MCF 10A (cell line): ENCODE measurements at regions not wholly inside any gene's neighbourhood (a gene's known extent, or its start where the extent isn't known, plus 50 kb on each side); places are given as distances from the start of the nearest gene placed in this dataset.
"Not testable (repeated sequence)": the region's sequence is repeated elsewhere in the genome, so short reads cannot be mapped to it uniquely, and the experiment has no call there.

Source experiments
- BruUV-seq: library from RNA; stranded (reverse); fragments of 400-500 nt; replicated peaks from 2 replicates; lab custom pipeline; 2021; lab: Mats Ljungman, UMichigan
- CTCF ChIA-PET: fragments of 300-600 bp; sonication (Branson Sonifier 250); formaldehyde crosslinking; extraction: SDS; loops from one replicate; lab custom pipeline; 2021; ENCODE audit warnings: antibody characterized with exemption, inconsistent platforms; lab: Yijun Ruan, JAX
- POLR2A ChIA-PET: fragments of 300-600, 350-650 bp; sonication (Branson Sonifier 250); formaldehyde crosslinking; extraction: SDS; loops from one replicate; lab custom pipeline; 2020; ENCODE audit warnings: antibody characterized with exemption, inconsistent platforms; lab: Yijun Ruan, JAX
- DNase-seq: peaks from one replicate; pipeline ENCODE4 v3.0.0-alpha.2; 2018; ENCODE audit not compliant: unreplicated experiment
- H3K27ac Mint-ChIP-seq: one replicate; pipeline ENCODE4 v1.8.0; 2022; ENCODE audit warnings: mild to moderate bottlenecking, low read depth, mixed read lengths; ENCODE audit not compliant: unreplicated experiment
- H3K27me3 Mint-ChIP-seq: one replicate; pipeline ENCODE4 v1.8.0; 2022; ENCODE audit warnings: mixed read lengths; ENCODE audit not compliant: insufficient read depth, unreplicated experiment
- H3K36me3 Mint-ChIP-seq: one replicate; pipeline ENCODE4 v1.8.0; 2022; ENCODE audit warnings: mild to moderate bottlenecking, moderate library complexity, mixed read lengths; ENCODE audit not compliant: insufficient read depth, unreplicated experiment
- H3K4me1 Mint-ChIP-seq: one replicate; pipeline ENCODE4 v1.8.0; 2022; ENCODE audit warnings: mixed read lengths; ENCODE audit not compliant: insufficient read depth, unreplicated experiment
- H3K4me3 Mint-ChIP-seq: one replicate; pipeline ENCODE4 v1.8.0; 2022; ENCODE audit warnings: mild to moderate bottlenecking, moderate library complexity, mixed read lengths; ENCODE audit not compliant: unreplicated experiment
- H3K9me3 Mint-ChIP-seq: one replicate; pipeline ENCODE4 v1.8.0; 2022; ENCODE audit warnings: mixed read lengths; ENCODE audit not compliant: unreplicated experiment
- intact Hi-C: fragments of 100-400 bp; cut with micrococcal nuclease; formaldehyde crosslinking; loops from 2 replicates; pipeline ENCODE4 v1.14.1; 2022
- TF ChIP-seq, protein P1 (sequence below): fragments of 200-600 bp; IDR thresholded peaks from one replicate; pipeline ENCODE4 v1.8.0; 2022; ENCODE audit warnings: antibody characterized with exemption, mild to moderate bottlenecking; ENCODE audit not compliant: unreplicated experiment

DNA sequence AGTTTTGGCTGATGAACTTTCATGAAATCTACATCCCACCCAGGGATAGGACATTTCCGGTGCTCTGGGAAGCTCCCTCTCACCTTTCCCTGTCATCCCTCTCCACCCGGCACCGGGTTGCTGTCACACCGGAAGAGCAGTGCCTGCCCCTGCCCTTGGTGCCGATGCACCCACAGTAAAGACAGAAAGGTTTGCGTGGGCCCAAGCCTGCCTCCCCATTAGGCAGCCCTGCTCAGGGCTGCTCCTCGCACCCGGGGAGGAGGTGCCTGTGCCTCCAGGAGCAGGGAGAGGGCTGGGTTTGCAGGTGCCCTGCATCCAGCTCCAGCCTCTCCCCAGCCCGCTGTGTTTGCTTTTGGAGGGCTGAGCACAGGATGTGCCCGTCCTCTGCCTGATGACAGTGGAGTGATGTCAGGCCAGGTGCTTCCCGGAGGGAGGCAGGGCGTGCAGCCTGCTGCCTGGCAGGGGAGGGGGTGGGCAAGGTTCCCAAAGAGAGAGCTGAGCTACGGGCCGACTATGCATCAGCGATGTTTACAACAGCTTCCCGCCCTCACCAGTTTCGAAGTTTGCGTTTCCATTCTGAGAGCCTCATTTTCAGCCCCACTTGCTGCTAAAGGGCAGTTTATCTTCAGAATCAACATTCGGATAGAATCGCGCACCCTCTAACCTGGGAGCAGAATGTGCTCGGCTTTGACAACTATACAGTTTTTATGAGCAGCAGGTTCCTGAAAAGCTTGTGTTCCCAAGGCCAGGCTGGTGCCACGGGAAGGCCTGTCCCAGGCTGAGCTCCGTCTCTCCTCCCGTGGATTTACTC, 83.2 kb upstream of the CLDN5 start:
- no peaks in the 10 kb centered on the region for H3K9me3 Mint-ChIP-seq
- intact Hi-C loops = no loop called here
- peak; percentile 71 for DNase-seq
- H3K27me3 Mint-ChIP-seq = no peaks in the 10 kb centered on the region
- peak overlapping the region; percentile 51 for H3K27ac Mint-ChIP-seq
- H3K4me3 Mint-ChIP-seq = no peak overlapping the region
- peaks cover 6% of the 10 kb centered on the region for H3K36me3 Mint-ChIP-seq
- ChIA-PET CTCF (interaction anchor here (0.7 to 1.0 kb wide), 3 partner anchors 15 to 118 kb away, joined by 3 to 6 read pairs (median 3); no protein-coding TSS in a partner anchor), POLR2A (no interaction called here)
- TF ChIP-seq, protein P1, sequence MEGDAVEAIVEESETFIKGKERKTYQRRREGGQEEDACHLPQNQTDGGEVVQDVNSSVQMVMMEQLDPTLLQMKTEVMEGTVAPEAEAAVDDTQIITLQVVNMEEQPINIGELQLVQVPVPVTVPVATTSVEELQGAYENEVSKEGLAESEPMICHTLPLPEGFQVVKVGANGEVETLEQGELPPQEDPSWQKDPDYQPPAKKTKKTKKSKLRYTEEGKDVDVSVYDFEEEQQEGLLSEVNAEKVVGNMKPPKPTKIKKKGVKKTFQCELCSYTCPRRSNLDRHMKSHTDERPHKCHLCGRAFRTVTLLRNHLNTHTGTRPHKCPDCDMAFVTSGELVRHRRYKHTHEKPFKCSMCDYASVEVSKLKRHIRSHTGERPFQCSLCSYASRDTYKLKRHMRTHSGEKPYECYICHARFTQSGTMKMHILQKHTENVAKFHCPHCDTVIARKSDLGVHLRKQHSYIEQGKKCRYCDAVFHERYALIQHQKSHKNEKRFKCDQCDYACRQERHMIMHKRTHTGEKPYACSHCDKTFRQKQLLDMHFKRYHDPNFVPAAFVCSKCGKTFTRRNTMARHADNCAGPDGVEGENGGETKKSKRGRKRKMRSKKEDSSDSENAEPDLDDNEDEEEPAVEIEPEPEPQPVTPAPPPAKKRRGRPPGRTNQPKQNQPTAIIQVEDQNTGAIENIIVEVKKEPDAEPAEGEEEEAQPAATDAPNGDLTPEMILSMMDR = no peak
- no TSS peak for BruUV-seq
- peaks cover 13% of the 10 kb centered on the region for H3K4me1 Mint-ChIP-seq

DNA sequence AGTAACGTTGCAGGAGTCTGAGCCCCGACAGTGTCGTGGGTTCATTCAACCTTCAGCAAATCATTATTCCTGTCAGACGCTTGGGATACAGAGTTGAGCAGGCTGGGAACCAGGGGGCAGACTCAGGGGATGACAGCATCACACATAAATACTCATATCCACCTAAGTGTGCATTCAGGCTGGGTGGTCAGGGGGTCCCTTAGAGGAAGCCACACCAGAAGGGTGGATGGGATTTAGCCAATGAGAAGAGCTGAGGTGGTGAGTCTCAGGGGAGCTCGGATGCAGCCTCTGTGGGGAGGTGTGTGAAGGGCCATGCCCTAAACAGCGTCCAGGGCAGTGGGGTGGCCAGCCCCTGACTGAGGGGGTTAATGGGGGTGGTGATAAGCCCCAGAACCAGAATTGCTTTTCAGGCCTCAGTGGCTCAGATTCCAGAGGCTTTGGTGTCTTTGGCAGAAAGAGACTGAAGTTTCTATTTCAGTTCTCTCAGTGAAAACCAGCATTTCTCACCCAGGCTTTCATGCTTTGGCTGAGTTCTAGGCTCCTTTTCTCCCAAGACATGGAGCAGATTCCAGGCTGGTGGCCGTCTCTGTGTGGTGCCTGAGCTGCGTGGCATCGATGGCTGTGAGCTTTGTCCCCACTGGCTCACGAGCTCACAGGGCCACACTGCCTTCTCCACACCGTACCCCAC, 83.9 kb upstream of the CLDN5 start:
- Mint-ChIP-seq H3K4me3 (no peak overlapping the region), H3K27ac (peak overlapping the region; percentile 51), H3K4me1 (peaks cover 13% of the 10 kb centered on the region), H3K36me3 (peaks cover 6% of the 10 kb centered on the region), H3K9me3 (no peaks in the 10 kb centered on the region), H3K27me3 (no peaks in the 10 kb centered on the region)
- DNase-seq = no peak
- ChIA-PET CTCF (interaction anchor here (0.7 to 1.0 kb wide), 2 partner anchors 22 to 119 kb away, joined by 3 to 6 read pairs; no protein-coding TSS in a partner anchor), POLR2A (interaction anchor here (1.2 kb wide), 1 partner anchor 21 kb away, joined by 4 read pairs; no protein-coding TSS in a partner anchor)
- no TSS peak for BruUV-seq
- TF ChIP-seq, protein P1 = no peak
- intact Hi-C loops = no loop called here

DNA sequence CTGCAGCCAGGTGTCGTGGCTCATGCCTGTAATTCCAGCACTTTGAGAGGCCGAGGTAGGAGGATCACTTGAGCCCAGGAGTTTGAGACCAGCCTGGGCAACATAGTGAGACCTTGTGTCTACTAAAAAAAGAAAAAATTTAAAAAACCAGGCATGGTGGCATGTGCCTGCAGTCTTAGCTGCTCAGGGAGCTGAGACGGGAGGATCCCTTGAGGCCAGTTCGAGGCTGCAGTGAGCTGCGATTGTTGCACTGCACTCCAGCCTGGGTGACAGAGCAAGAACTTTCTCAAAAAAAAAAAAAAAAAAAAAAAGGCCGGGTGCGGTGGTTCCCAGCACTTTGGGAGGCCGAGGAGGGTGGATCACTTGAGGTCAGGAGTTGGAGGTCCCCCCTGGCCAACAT, 85.5 kb upstream of the CLDN5 start:
- POLR2A ChIA-PET, H3K36me3 Mint-ChIP-seq, H3K27ac Mint-ChIP-seq, H3K9me3 Mint-ChIP-seq, H3K4me3 Mint-ChIP-seq, DNase-seq, H3K27me3 Mint-ChIP-seq, BruUV-seq, intact Hi-C loops: not testable (repeated sequence)
- CTCF ChIA-PET = interaction anchor here (1.6 kb wide), 1 partner anchor 20 kb away, joined by 6 read pairs; no protein-coding TSS in a partner anchor
- H3K4me1 Mint-ChIP-seq = peaks cover 13% of the 10 kb centered on the region

DNA sequence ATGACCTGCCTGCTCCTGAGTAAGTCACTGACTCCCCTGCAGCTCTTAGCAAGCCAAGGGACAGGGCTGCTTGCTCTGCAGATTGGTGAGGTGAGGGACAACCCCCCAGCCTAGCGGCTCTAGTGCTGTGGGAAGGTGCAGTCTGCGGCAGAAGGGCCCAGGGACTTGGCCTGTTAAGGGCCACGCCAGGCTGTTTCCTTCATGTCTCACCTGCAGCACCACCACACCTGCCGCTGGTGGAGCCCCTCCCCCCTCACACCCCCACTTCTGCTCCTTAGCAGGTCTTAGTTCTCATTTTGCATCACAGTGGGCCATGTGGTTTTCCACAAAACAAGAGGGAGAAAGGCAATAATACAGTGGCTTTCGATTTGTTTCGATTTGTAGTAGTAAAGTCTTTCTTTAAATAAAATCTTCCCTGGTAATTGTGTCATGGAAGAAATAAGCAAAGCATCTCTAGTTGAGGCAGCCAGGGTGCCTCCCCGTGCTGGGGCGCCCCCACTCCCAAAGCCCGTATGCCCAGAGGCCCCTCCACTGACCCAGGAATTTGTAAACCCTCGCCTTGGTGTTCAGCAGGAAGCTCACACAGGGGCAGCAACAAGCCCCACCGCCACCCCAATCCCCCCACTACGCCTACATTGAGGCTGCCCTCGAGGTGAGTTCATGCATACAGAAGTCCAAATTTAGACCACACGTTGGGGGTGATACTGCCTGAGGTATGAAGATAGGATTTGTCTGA, 86.5 kb upstream of the CLDN5 start:
- intact Hi-C loops = no loop called here
- H3K4me3 Mint-ChIP-seq = no peak overlapping the region
- ChIA-PET POLR2A (interaction anchor here (0.6 kb wide), 1 partner anchor 84 kb away, joined by 3 read pairs; no protein-coding TSS in a partner anchor), CTCF (interaction anchor here (0.6 to 1.6 kb wide), 2 partner anchors 19 to 51 kb away, joined by 5 to 6 read pairs; no protein-coding TSS in a partner anchor)
- H3K27ac Mint-ChIP-seq = no peak overlapping the region
- H3K27me3 Mint-ChIP-seq = no peaks in the 10 kb centered on the region
- H3K9me3 Mint-ChIP-seq = no peaks in the 10 kb centered on the region
- no peak for DNase-seq
- H3K36me3 Mint-ChIP-seq = peaks cover 6% of the 10 kb centered on the region
- peaks cover 8% of the 10 kb centered on the region for H3K4me1 Mint-ChIP-seq
- TF ChIP-seq, protein P1 = no peak
- BruUV-seq = no TSS peak
